ENCODE measurements at regions not wholly inside any gene's neighbourhood (a gene's known extent, or its start where the extent isn't known, plus 50 kb on each side); places are given as distances from the start of the nearest gene placed in this dataset.

GRCh38 chr11:122062763-122063162 is 53.3 kb downstream of the BLID start:
- Histone ChIP-seq H3K27me3 (ENCODE audit: control insufficient read depth in 1 of 2, insufficient read depth in 2 of 2, low read length in 2 of 2) (no peaks in the 10 kb centered on the region), H3K4me1 (ENCODE audit: insufficient read depth, low read length) (no peaks in the 10 kb centered on the region), H3K36me3 (replicated peaks in 1 of 2; ENCODE audit: control insufficient read depth in 1 of 2, insufficient read depth in 2 of 2, low read length in 2 of 2) (no peaks in the 10 kb centered on the region), H3K27ac (ENCODE audit: extremely low read length, insufficient read depth, low read length) (no peak overlapping the region), H3K4me3 (replicated peaks in 1 of 3; ENCODE audit: insufficient read depth in 1 of 3, low read depth in 2 of 3, low read length in 3 of 3) (no peak overlapping the region), H3K9ac (ENCODE audit: insufficient read depth, low read depth, low read length) (no peak overlapping the region), H3K79me2 (ENCODE audit: insufficient read depth, low read length) (no peaks in the 10 kb centered on the region), H3K9me3 (ENCODE audit: low read length) (peaks cover 21% of the 10 kb centered on the region), H3K4me2 (ENCODE audit: low read depth, low read length) (no peak overlapping the region), H2AFZ (ENCODE audit: low read length) (no peak overlapping the region), H4K20me1 (ENCODE audit: insufficient read depth, low read length) (no peaks in the 10 kb centered on the region)
- FAIRE-seq (no peak), DNase-seq (ENCODE audit: low spot score) (no peak), ATAC-seq (no peak)
- intact Hi-C loops (cut with micrococcal nuclease; ENCODE audit: unreplicated experiment) = no loop called here
- in situ Hi-C loops (cut with HindIII; ENCODE audit: extremely low pct_ligation_motif_present, low pct_unique_long_range_greater_than_20kb) = no loop called here
- TF ChIP-seq ZC3H13 (CRISPR knock-in tag; IDR thresholded peaks at IDR 0.05) = no peak
- no peak for TF ChIP-seq CERS6 (CRISPR knock-in tag; IDR thresholded peaks at IDR 0.05)
- TF ChIP-seq TOE1 (CRISPR knock-in tag; IDR thresholded peaks at IDR 0.05) = no peak
- no peak for TF ChIP-seq TERF1 (CRISPR knock-in tag; IDR thresholded peaks at IDR 0.05)
- no peak for TF ChIP-seq ZHX1 (CRISPR knock-in tag; IDR thresholded peaks at IDR 0.05; ENCODE audit: low read depth)
- TF ChIP-seq FOSL1 (CRISPR knock-in tag; IDR thresholded peaks at IDR 0.05; ENCODE audit: borderline replicate concordance) = no peak
- TF ChIP-seq ATF7-NPFF (CRISPR knock-in tag; IDR thresholded peaks at IDR 0.05; ENCODE audit: low read depth) = no peak
- no peak for TF ChIP-seq ARNT (IDR thresholded peaks at IDR 0.05)
- no peak for TF ChIP-seq ZNF781 (CRISPR knock-in tag; IDR thresholded peaks at IDR 0.05; ENCODE audit: borderline replicate concordance, not compliant biosample characterization)
- TF ChIP-seq ZNF724P (CRISPR knock-in tag; IDR thresholded peaks at IDR 0.05; ENCODE audit: borderline replicate concordance) = no peak
- no peak for TF ChIP-seq RFXAP (CRISPR knock-in tag; IDR thresholded peaks at IDR 0.05; ENCODE audit: borderline replicate concordance)
- no peak for TF ChIP-seq STAG1 (CRISPR knock-in tag; IDR thresholded peaks at IDR 0.05)
- no peak for TF ChIP-seq HMGA1 (CRISPR knock-in tag; conservative IDR thresholded peaks at IDR 0.05)
- no peak for TF ChIP-seq ZMAT3 (CRISPR knock-in tag; conservative IDR thresholded peaks at IDR 0.05)
- no peak for TF ChIP-seq ETS1 (CRISPR knock-in tag; IDR thresholded peaks at IDR 0.05)
- no TSS peak for BruUV-seq (replicated peaks)
- POLR2A ChIA-PET = no interaction called here
- WGBS (ENCODE audit: low lambda C conversion rate) = 13% methylated on average over 4 of the region's 4 CpGs
- CTCF ChIA-PET (ENCODE audit: low intra/inter-chr PET ratio, low total read pairs) = no interaction called here

Measured in HepG2 (cell line).